Erythroblast (primary cell): ENCODE measurements at regions not wholly inside any gene's neighbourhood (a gene's known extent, or its start where the extent isn't known, plus 50 kb on each side); places are given as distances from the start of the nearest gene placed in this dataset.

Experiments used
- DNase-seq, 2 experiments: peaks; one replicate each; lab custom pipeline; 2025; lab: John Stamatoyannopoulos, UW
- GATA1 ChIP-seq: IDR thresholded peaks from 2 replicates; pipeline ENCODE4 v1.6.1; 2011; ENCODE audit warnings: low read depth, mild to moderate bottlenecking, control low read depth, low read length, moderate library complexity
- POLR2A ChIP-seq: IDR thresholded peaks from 2 replicates; pipeline ENCODE4 v1.6.1; 2011; ENCODE audit warnings: mild to moderate bottlenecking, low read length

DNA sequence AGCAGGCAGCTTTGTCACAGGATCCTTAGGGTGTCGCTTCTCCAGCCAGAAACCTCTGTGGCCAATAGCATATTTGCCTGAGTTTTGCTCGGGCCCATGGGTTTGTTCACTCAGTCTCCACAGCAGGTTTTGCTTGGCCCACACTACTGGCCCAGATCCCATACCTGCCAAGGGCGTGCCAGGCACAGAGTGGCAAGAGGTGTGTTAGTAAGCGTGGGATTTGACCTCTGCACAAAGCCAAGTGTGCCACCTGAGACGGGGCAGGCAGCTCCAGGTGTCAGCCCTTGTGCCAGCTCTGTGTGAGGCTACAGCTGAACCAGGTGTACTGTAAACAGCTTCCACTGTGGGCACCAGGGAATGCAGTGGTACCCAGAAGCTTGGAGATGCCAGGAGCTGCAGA lies 2003.0 kb downstream of the C4orf33 start:
- no peak for TF ChIP-seq GATA1
- TF ChIP-seq POLR2A: no peak
- DNase-seq: no peak

DNA sequence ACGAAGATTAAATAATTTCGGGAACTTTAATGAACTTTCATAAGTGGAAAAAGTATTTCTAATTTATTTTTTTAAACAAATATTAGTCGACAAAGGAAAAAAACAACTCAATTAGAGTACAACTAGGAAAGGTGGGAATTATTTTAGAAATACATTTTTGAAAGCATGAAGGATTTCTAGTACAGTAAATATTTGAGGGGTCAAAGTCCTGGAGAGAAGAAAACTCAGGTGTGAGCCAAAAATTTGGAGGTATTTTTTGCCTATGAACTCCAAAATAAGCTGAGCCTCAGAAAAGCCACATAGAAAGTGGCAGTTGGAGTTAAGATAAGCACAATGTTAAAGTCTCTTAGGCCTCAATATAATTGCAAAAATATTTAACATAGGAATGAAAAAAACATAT lies 2017.3 kb downstream of the C4orf33 start:
- TF ChIP-seq GATA1 (no peak), POLR2A (no peak)
- DNase-seq: no peak

DNA sequence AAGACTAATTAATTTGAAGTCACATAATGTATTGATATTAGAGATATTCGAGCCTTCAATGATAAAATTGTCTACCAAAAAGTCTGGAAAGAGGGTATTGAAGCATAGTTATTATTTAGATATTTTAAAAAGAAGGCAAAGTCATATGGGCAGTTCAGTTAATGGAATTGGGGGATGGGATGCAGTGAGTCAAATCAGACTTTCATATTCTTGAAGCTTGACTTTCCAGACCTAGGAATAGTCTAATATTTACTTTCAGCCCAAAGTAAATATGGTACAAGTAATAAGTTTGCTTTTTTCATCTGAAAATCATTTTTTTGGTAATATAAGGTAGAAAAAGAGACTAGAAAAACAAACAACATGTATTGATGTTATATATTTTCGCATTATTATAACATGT lies 2017.8 kb downstream of the C4orf33 start:
- DNase-seq: no peak
- no peak for TF ChIP-seq GATA1
- TF ChIP-seq POLR2A: no peak

DNA sequence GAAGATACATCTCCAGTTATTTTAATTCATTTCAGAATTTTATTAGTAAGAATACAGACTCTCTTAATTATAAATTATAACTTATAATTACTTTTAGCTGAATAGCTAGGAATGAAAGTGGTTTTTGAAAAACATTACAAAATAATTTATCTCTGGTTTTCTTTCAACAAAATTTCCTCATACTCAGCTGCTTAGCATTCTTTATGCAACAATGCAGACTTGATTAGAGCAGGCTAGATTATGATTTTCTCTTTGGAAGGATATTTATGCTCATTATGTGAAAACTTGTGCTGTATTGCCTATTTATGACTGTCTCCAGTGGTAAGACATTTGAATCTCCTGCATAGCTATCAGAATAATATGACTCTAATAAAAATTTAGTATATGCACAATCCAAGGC lies 2023.7 kb downstream of the C4orf33 start:
- TF ChIP-seq POLR2A: no peak
- TF ChIP-seq GATA1: no peak
- DNase-seq: no peak

DNA sequence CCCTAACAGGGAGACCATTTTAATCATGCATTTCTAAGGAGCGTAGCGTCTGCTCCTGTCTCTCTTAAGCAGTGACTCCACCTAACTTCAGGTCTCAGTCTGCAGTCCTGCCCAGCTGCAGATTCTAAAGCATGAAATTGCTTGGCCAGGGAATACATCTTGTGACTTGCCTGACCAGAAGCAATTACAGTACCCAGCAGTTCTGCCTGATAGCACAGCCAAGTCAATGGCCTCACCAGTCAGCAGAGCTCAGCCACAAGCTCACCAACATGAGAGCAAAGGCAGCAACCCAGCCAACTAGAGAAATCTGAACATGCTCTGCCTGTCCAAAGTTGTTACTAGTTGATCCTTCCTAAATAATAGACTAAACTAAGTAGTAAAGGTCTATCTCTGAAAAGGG lies 2011.9 kb upstream of the PCDH10 start:
- no peak for TF ChIP-seq GATA1
- DNase-seq: no peak

DNA sequence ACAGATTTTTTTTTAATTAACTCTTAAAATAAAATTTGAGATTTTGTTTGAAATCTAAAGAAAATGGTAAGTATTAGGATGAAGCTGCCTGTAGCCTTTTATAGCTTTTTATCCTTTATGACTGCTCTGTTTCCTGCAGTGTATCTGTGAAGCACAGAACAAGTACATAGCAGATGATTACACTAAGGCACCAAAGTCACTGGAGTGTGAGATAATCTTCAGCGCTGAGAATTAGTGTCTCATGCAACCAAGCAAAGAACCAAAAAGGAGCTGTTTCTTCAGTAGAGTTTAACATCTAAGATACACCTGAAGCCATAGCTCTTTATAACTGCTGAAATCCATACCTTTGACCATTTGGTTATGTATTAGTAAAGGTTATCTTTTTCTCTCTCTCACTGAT lies 1989.8 kb upstream of the PCDH10 start:
- DNase-seq: no peak
- no peak for TF ChIP-seq POLR2A
- TF ChIP-seq GATA1: no peak

DNA sequence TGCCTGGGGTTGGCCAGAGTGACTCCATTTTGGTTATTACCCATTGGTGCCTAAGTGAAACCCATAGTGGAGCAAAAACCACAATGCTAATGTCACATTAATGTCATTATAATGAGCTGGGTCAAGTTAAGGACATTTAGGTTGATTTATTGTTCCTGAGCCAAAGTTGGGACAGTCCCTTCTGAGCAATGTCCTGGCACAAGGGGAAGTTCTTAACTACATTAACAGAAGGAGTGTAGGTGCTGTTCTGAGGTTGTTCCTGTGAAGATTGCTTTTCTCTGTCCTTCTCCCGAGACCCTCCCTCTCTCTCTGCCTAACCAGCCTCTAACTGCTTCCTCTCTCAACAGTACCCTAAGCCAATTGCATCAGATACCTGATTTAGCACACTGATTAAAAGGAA lies 1956.8 kb upstream of the PCDH10 start:
- no peak for TF ChIP-seq POLR2A
- no peak for TF ChIP-seq GATA1
- no peak for DNase-seq

DNA sequence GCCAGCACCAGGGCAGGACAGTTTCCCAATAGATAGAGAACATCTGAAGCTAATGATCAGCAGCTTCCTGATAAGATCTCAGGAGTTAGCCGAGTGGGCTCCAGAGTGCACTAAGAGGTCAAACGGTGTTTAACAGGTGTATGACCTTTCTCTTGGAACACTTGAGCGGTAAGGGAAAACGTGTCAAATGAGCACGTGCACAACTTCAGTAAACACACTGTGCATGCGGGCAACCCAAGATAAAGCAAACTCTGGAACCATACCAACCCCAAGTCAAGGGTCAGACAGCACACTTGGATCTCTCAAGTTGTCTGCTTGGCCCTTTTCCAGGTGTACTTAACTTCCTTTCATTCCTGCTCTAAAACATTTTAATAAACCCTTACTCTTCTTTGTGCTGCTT lies 1941.5 kb upstream of the PCDH10 start:
- DNase-seq: no peak
- TF ChIP-seq POLR2A: no peak
- TF ChIP-seq GATA1: no peak

DNA sequence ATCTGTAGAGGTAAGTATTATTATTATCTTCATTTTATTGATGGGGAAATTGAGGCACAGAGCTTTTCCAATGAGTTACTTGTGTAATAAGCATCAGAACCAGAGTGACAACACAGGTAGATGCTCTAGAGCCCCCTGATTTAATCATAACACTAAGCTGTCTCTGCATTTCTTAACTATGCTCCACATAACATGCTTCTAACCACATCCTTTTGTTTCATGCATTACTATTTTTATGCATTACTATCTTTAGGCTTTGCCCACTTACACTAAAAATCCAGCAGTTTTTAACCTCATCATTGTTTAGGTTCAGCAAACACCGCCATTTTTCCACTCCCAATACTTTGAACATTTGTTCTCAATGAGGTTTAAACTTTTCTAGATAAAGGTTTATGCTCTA lies 1900.8 kb upstream of the PCDH10 start:
- TF ChIP-seq GATA1 (no peak), POLR2A (no peak)

DNA sequence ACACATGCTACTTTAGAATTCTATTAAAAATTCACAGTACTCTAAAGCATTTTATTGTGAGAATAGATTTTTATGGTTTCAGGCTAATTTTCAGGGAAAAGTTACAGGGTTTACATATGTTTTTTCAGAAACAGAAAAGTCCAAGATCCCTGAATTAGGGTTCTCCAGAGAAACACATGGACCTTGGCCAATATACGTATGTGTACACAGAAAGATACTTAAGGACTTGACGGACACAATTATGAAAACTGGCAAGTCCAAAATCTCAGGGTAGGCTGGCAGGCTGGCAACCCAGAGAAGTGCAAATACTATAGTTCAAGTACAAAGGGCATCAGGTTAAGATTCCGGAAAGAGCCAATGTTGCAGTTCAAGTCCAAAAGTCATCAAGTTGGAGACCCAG lies 1897.8 kb upstream of the PCDH10 start:
- no peak for DNase-seq
- no peak for TF ChIP-seq POLR2A
- no peak for TF ChIP-seq GATA1

More for the DNA sequence above, 1900.8 kb upstream of the PCDH10 start:
- no peak for DNase-seq

DNA sequence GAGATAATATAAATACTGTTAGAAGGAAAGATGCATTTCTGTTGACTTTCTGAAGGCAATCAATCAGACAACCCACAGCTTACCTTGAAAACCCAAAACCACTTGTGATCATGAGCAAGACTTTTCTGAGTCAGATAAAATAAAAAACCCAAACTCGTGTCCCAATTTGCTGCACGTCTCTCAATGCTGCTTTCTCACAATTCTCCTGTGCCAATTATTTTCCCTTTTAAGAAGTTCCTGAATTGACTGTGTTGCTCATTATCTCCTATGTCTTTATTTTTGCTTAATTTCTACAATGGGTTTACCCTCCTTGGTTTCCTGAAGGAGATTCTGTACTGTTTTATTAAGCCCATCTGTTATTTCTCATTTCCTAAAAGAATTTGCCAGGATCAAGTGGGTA lies 1891.9 kb upstream of the PCDH10 start:
- no peak for TF ChIP-seq POLR2A
- no peak for TF ChIP-seq GATA1
- DNase-seq: no peak

DNA sequence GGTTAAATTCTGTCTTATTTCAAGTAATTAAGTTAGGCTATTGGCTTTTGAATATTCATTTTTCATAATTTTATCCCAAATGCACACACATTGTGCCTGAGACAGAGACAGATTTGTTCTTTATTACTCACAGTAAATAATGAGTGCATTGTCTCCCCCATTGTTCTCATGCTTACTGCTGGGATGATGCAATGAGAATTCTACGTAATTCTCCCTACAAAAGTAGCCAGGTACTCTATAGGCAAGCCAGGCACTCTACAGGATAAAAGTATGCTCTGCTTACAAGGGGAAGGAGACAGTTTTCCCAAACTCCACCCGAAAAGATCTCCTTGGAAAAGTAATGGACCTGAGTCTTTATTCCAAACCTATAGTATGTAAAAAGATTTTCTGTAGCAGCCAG lies 1890.7 kb upstream of the PCDH10 start:
- TF ChIP-seq POLR2A: no peak
- TF ChIP-seq GATA1: no peak
- DNase-seq: no peak

DNA sequence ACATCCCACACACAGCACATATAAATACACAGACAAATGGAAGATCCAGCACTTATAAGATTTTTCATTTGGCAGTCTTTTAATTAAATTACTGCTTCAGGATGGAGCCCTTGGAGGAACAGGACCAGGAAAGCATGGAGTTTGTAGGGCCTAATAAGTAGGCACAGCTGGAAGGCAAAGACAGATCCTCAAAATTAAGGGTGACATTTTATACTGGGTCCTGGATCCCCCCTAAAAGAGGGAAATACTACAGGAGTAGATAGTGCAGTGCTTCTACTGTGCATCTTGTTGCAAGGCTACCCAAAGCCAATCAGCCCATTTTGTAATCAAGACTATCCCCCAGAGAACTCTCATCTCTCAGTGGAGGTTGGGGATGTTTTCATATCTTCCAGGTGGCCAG lies 1860.7 kb upstream of the PCDH10 start:
- no peak for DNase-seq
- TF ChIP-seq GATA1 (no peak), POLR2A (no peak)

DNA sequence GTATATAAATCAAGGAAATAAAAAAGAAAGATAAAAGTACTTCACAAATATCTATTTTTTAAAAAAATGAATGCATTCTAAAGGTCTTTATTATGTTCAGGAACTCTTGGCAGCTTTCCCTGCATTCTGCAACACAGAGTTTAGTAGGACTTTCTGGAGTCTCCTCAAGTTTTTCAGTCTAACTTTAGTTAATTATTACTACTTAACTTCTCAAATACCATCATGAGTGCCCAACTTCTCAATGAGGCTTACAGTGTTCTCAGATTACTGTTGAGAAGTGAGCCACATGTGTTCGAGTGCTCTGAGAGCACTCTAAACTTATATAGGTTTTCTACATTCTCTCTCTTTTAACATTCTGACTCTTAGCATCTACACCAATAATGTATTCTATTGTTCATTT lies 1852.9 kb upstream of the PCDH10 start:
- no peak for DNase-seq
- TF ChIP-seq GATA1 (no peak), POLR2A (no peak)

DNA sequence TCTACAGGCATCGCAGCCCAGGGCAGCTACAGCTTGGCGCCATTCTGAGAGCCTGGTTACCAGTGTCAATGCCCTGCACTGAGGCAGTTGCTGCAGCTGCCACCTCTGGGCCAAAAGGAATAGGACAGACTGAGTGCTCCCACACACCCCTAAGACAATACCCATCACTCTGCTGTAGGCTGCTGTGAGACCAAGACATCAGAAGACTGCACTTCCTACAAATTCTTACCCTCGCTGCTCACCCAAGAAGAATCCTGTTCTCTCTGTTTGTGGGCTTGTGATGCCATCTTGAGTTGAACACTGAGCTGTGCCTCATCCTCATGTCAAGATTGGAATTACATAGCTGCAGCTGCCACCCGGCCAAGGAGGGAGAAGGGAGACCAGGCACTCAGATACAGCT lies 1847.0 kb upstream of the PCDH10 start:
- no peak for TF ChIP-seq POLR2A
- TF ChIP-seq GATA1: no peak
- DNase-seq: no peak

DNA sequence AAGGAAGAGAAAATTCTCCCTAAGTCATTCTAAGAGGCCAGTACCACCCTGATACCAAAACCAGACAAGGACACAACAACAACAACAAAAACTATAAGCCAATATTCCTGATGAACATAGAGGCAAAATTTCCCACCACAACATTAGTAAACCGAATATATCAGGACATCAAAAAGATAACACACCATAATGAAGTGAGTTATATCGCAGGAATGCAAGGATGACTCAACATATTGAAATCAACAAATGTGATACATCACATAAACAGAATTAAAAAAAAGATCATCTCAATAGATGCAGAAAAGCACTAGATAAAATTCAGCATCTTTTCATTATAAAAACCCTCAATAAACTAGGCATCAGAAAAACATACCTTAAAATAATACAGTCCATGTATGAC lies 1844.4 kb upstream of the PCDH10 start:
- TF ChIP-seq POLR2A (no peak), GATA1 (no peak)
- no peak for DNase-seq
